Frontal cortex (tissue), 4 donors: ENCODE measurements at regions not wholly inside any gene's neighbourhood (a gene's known extent, or its start where the extent isn't known, plus 50 kb on each side); places are given as distances from the start of the nearest gene placed in this dataset. TPM values are rescaled to one million over a fixed set of nuclear protein-coding genes. Genes with fewer than 3 reads are reported as not detected.

Source experiments
- DNase-seq, 2 donors: peaks; one replicate each; pipeline ENCODE4 v3.0.0; 2012; ENCODE audit warnings: low spot score in 2 of 2
- FAIRE-seq: peaks from 2 replicates; lab custom pipeline; 2012; peaks lifted over from hg19 to GRCh38; lab: Jason Lieb, UNC
- small RNA-seq: library from RNA; depleted of rRNA; stranded (forward); fragments of <200 nt; gene quantifications from one replicate; pipeline ENCODE3, GENCODE V24; 2014
- donor health status: control.
- donor health status: control.
- donor health status: control.

GRCh38 chr9:106798016-106798799 is 64.8 kb upstream of the ZNF462 start:
- FAIRE-seq (no peak), DNase-seq (no peak)

GRCh38 chr9:106799152-106799551 is 63.8 kb upstream of the ZNF462 start:
- DNase-seq (no peak), FAIRE-seq (no peak)

GRCh38 chr9:106800701-106801270 is 62.2 kb upstream of the ZNF462 start:
- FAIRE-seq (no peak), DNase-seq (no peak)

- FAIRE-seq (no peak), DNase-seq (no peak)
Measured at GRCh38 chr9:106801816-106802215, 61.1 kb upstream of the ZNF462 start.

Small RNA genes lying in the stretch of these regions (small RNA-seq; reads per million reads assigned to genes)
- not detected for gene MIR8081
